WTC11 (cell line): ENCODE measurements at regions not wholly inside any gene's neighbourhood (a gene's known extent, or its start where the extent isn't known, plus 50 kb on each side); places are given as distances from the start of the nearest gene placed in this dataset.
A peak's percentile ranks its signal among the peaks of the same experiment; 100 is the strongest.

Source experiments
- ATAC-seq: fragments of 200-7000 bp; cut with Tn5 transposase; 2 replicates; pipeline ENCODE4 v1.10.0; 2021; ENCODE audit warnings: mild to moderate bottlenecking, moderate library complexity
- CTCF ChIA-PET: fragments of 300-600 bp; sonication (Branson Sonifier 250); formaldehyde crosslinking; loops from one replicate; lab custom pipeline; 2021; ENCODE audit warnings: antibody characterized with exemption; lab: Charles Lee
- POLR2A ChIA-PET: fragments of 350-600 bp; sonication (Branson Sonifier 250); formaldehyde crosslinking; loops from one replicate; lab custom pipeline; 2021; ENCODE audit warnings: antibody characterized with exemption; lab: Charles Lee
- DNase-seq: peaks from one replicate; pipeline ENCODE4 v3.0.0; 2021; ENCODE audit warnings: low spot score
- H3K27ac Mint-ChIP-seq: 2 replicates; pipeline ENCODE4 v1.8.0; 2021; ENCODE audit warnings: mixed read lengths
- H3K27me3 Mint-ChIP-seq: 2 replicates; pipeline ENCODE4 v1.8.0; 2021; ENCODE audit warnings: low read depth, mild to moderate bottlenecking, moderate library complexity, mixed read lengths
- H3K36me3 Mint-ChIP-seq: 2 replicates; pipeline ENCODE4 v1.8.0; 2021; ENCODE audit warnings: mixed read lengths
- H3K4me1 Mint-ChIP-seq: 2 replicates; pipeline ENCODE4 v1.8.0; 2022; ENCODE audit warnings: mixed read lengths
- H3K4me3 Mint-ChIP-seq: 2 replicates; pipeline ENCODE4 v1.8.0; 2021; ENCODE audit warnings: mild to moderate bottlenecking, moderate library complexity, mixed read lengths
- H3K9me3 Mint-ChIP-seq: 2 replicates; pipeline ENCODE4 v1.8.0; 2021; ENCODE audit warnings: mixed read lengths
- AR ChIP-seq: fragments of 250-450 bp; sonication (Bioruptor Pico); IDR thresholded peaks from 2 replicates; pipeline ENCODE4 v1.9.0; 2021; ENCODE audit warnings: mild to moderate bottlenecking
- CREB1 ChIP-seq: sonication (generic); formaldehyde crosslinking; IDR thresholded peaks from 2 replicates; pipeline ENCODE4 v1.8.0; 2023; ENCODE audit warnings: mild to moderate bottlenecking, missing genetic modification reagents
- ETV6 ChIP-seq: sonication (generic); formaldehyde crosslinking; IDR thresholded peaks from 2 replicates; pipeline ENCODE4 v1.8.1; 2022; ENCODE audit warnings: mild to moderate bottlenecking, missing genetic modification reagents
- GTF2I ChIP-seq: fragments of 250-450 bp; sonication (Bioruptor Pico); conservative IDR thresholded peaks from 2 replicates; pipeline ENCODE4 v1.4.0; 2021; ENCODE audit warnings: mild to moderate bottlenecking
- HMGXB4 ChIP-seq: sonication (generic); formaldehyde crosslinking; IDR thresholded peaks from 2 replicates; pipeline ENCODE4 v1.8.1; 2023; ENCODE audit warnings: mild to moderate bottlenecking, moderate library complexity, missing genetic modification reagents
- IRF2 ChIP-seq: sonication (generic); formaldehyde crosslinking; IDR thresholded peaks from 2 replicates; pipeline ENCODE4 v1.8.0; 2022; ENCODE audit warnings: low read depth, missing genetic modification reagents, borderline replicate concordance
- NFATC4 ChIP-seq: fragments of 250-450 bp; sonication (Bioruptor Pico); IDR thresholded peaks from 2 replicates; pipeline ENCODE4 v1.9.0; 2021; ENCODE audit warnings: mild to moderate bottlenecking
- NFE2L1 ChIP-seq: sonication (generic); formaldehyde crosslinking; IDR thresholded peaks from 2 replicates; pipeline ENCODE4 v1.8.1; 2023; ENCODE audit warnings: missing genetic modification reagents
- PRDM15 ChIP-seq: sonication (generic); formaldehyde crosslinking; IDR thresholded peaks from 2 replicates; pipeline ENCODE4 v1.8.0; 2022; ENCODE audit warnings: missing genetic modification reagents
- STAT6 ChIP-seq: sonication (generic); formaldehyde crosslinking; conservative IDR thresholded peaks from 2 replicates; pipeline ENCODE4 v1.8.1; 2023; ENCODE audit warnings: mild to moderate bottlenecking, low read depth, missing genetic modification reagents, moderate library complexity
- TEAD1 ChIP-seq: sonication (generic); formaldehyde crosslinking; IDR thresholded peaks from 2 replicates; pipeline ENCODE4 v1.8.0; 2022; ENCODE audit warnings: mild to moderate bottlenecking, missing genetic modification reagents
- TEAD4 ChIP-seq: sonication (generic); formaldehyde crosslinking; IDR thresholded peaks from 2 replicates; pipeline ENCODE4 v1.8.0; 2022; ENCODE audit warnings: mild to moderate bottlenecking, missing genetic modification reagents
- ZBTB21 ChIP-seq: sonication (generic); formaldehyde crosslinking; IDR thresholded peaks from 2 replicates; pipeline ENCODE4 v1.8.1; 2023; ENCODE audit warnings: mild to moderate bottlenecking, missing genetic modification reagents, borderline replicate concordance
- ZBTB43 ChIP-seq: sonication (generic); formaldehyde crosslinking; IDR thresholded peaks from 2 replicates; pipeline ENCODE4 v1.8.1; 2023; ENCODE audit warnings: mild to moderate bottlenecking, missing genetic modification reagents
- ZMAT4 ChIP-seq: fragments of 250-450 bp; sonication (Bioruptor Pico); IDR thresholded peaks from 2 replicates; pipeline ENCODE4 v1.9.0; 2021; ENCODE audit warnings: mild to moderate bottlenecking
- ZNF232 ChIP-seq: sonication (generic); formaldehyde crosslinking; IDR thresholded peaks from 2 replicates; pipeline ENCODE4 v1.8.0; 2022; ENCODE audit warnings: mild to moderate bottlenecking, missing genetic modification reagents
- ZNF317 ChIP-seq: sonication (generic); formaldehyde crosslinking; IDR thresholded peaks from 2 replicates; pipeline ENCODE4 v1.8.1; 2023; ENCODE audit warnings: low read depth, mild to moderate bottlenecking, moderate library complexity, missing genetic modification reagents, borderline replicate concordance
- ZNF416 ChIP-seq: fragments of 250-450 bp; sonication (Bioruptor Pico); IDR thresholded peaks from 2 replicates; pipeline ENCODE4 v1.9.0; 2021; ENCODE audit warnings: mild to moderate bottlenecking, inconsistent platforms
- ZSCAN18 ChIP-seq: fragments of 250-450 bp; sonication (Bioruptor Pico); IDR thresholded peaks from 2 replicates; pipeline ENCODE4 v2.1.2; 2022; ENCODE audit warnings: mild to moderate bottlenecking, moderate library complexity

- POLR2A ChIA-PET = no interaction called here
- H3K27me3 Mint-ChIP-seq = peaks cover 23% of the 10 kb centered on the region
- H3K27ac Mint-ChIP-seq = peak overlapping the region; percentile 43; the same call in 1 of the 2 replicates
- peaks cover 53% of the 10 kb centered on the region for H3K4me1 Mint-ChIP-seq
- DNase-seq = no peak
- H3K9me3 Mint-ChIP-seq = no peaks in the 10 kb centered on the region
- TF ChIP-seq PRDM15 (CRISPR knock-in tag) (no peak), ZNF317 (CRISPR knock-in tag) (no peak), ETV6 (CRISPR knock-in tag) (no peak), ZNF232 (CRISPR knock-in tag) (no peak), NFE2L1 (no peak), TEAD1 (CRISPR knock-in tag) (no peak), ZNF416 (CRISPR knock-in tag) (no peak), NFATC4 (CRISPR knock-in tag) (no peak), ZMAT4 (CRISPR knock-in tag) (no peak), STAT6 (CRISPR knock-in tag) (no peak), ZBTB43 (no peak)
- no peak for ATAC-seq
- H3K4me3 Mint-ChIP-seq = 0 out of 2 replicates have a peak overlapping the region, but pooled peaks have one; percentile 2
- CTCF ChIA-PET = no interaction called here
- H3K36me3 Mint-ChIP-seq = no peaks in the 10 kb centered on the region
Measured at GRCh38 chr11:100555931-100556330, 131.2 kb upstream of the ARHGAP42 start.

GRCh38 chr11:100556781-100557180 is 130.3 kb upstream of the ARHGAP42 start:
- CTCF ChIA-PET = no interaction called here
- Mint-ChIP-seq H3K36me3 (no peaks in the 10 kb centered on the region), H3K27me3 (peaks cover 23% of the 10 kb centered on the region), H3K4me1 (peaks cover 44% of the 10 kb centered on the region), H3K9me3 (no peaks in the 10 kb centered on the region), H3K4me3 (no peak overlapping the region), H3K27ac (no peak overlapping the region)
- TF ChIP-seq ZSCAN18 (CRISPR knock-in tag) = no peak
- TF ChIP-seq HMGXB4 = no peak
- TF ChIP-seq ZBTB21 (CRISPR knock-in tag) = no peak
- no peak for TF ChIP-seq GTF2I (CRISPR knock-in tag)
- no peak for TF ChIP-seq TEAD4
- TF ChIP-seq IRF2 (CRISPR knock-in tag) = no peak
- TF ChIP-seq AR (CRISPR knock-in tag) = no peak
- TF ChIP-seq CREB1 = no peak
- POLR2A ChIA-PET = no interaction called here
- DNase-seq (no peak), ATAC-seq (no peak)
